Inflammatory macrophage (primary cell): ENCODE measurements at regions not wholly inside any gene's neighbourhood (a gene's known extent, or its start where the extent isn't known, plus 50 kb on each side); places are given as distances from the start of the nearest gene placed in this dataset.
"Not testable (repeated sequence)": the region's sequence is repeated elsewhere in the genome, so short reads cannot be mapped to it uniquely, and the experiment has no call there.

Experiments
- DNase-seq, 2 donors: peaks; one replicate each; pipeline ENCODE4 v3.0.0-alpha.2; 2020 to 2022

GRCh38 chrY:12459965-12460364 is 241.1 kb upstream of the USP9Y start:
- DNase-seq: no peak

- DNase-seq: no peak
Measured at GRCh38 chrY:12464155-12464554, 236.9 kb upstream of the USP9Y start.

GRCh38 chrY:12465706-12466105 is 235.3 kb upstream of the USP9Y start:
- no peak for DNase-seq

DNA sequence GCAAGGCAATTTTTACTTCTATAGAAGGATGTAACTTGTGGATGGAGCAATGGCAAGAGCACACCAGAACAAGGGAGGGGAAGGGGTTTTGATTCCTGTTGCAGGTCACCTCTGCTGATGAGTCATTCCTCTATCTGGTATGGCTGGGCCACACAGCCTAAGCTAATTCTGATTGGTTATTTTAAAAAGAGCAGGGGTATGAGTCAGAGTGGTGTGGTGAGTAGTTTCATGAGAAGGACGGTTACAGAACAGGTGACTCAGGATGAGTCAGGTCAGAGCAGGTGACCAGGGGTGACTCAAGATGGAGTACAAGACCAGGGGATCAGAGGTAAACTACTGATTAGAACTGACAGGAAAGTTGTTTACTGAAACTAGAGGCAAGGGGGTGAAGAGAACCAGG is 231.9 kb upstream of the USP9Y start:
- no peak for DNase-seq

- DNase-seq: no peak
Measured at GRCh38 chrY:12474472-12474871, 226.6 kb upstream of the USP9Y start.

GRCh38 chrY:12479382-12479781 is 221.6 kb upstream of the USP9Y start:
- peak in 1 of 2 donors; percentile 0 for DNase-seq

GRCh38 chrY:12483394-12483793 is 217.6 kb upstream of the USP9Y start:
- DNase-seq: no peak

- no peak for DNase-seq
Measured at GRCh38 chrY:12490558-12491209, 210.3 kb upstream of the USP9Y start.

DNA sequence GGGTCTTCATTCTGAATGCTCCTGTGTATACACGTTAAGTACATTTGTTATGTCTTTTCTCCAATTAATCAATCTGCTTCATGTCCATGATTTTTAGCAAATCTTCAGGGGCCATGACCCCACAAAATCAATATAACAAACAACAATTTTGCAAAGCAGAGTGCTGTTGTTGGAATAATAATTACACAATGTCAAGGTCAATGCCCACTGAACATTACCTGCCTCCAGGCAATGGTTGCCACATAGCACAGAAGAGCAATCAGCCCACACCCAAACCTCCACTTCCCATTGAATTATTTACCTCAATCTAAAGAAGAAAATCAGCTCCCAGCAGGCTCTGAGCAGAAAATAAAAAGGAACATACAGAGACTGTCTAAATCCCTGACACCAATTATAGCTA is 208.8 kb upstream of the USP9Y start:
- no peak for DNase-seq

DNA sequence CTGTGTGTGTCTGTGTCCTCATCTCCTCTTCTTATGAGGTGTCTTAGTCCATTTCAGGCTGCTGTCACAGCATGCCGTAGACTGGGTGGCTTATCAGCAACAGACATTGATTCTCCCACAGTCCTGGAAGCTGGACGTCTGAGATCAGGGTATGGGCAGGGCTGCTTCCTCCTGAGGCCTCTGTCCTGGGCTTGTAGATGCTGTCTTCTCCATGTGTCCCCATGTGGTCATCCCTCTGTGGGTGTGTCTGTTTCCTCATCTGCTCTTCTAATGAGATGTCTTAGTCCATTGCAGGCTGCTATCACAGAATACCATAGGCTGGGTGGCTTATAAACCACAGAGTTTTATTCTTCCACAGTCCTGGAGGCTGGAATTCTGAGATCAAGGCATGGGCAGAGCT is 205.0 kb upstream of the USP9Y start:
- DNase-seq: no peak

DNA sequence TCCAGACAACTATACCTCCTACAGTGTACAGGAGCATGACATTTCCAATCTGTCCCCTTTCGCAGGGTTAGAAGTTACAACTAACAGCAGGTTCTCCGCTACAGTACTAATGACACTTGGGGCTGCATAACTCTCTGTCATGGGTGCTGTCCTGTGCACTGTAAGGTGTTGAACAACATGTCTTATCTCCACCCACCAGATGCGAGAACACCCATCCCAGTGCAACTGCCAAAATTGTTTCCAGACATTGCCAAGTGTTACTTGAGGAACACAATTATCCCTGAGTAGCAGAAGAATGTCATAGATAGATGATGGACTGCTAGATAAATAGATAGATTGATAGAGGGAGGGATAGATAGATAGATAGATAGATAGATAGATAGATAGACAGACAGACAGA is 200.9 kb upstream of the USP9Y start:
- DNase-seq: no peak

GRCh38 chrY:12504028-12504427 is 197.0 kb upstream of the USP9Y start:
- not testable (repeated sequence) for DNase-seq

GRCh38 chrY:12517338-12517737 is 183.7 kb upstream of the USP9Y start:
- DNase-seq: no peak

DNA sequence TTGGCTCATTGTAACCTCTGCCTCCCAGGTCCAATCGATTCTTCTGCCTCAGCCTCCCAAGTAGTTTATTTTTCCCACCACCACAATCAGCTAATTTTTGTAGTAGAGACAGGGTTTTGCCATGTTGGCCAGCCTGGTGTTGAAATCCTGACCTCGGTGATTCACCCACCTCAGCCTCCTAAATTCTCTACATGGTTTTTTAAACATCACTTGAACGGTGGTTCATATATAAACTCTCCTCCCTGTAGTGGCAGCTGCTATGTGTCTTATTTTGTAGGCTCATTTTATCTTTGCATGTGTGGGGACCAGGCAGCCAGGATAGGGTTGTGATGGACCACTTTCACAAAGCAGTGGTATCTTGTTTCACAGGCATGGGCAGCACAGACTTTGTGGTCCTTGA is 175.8 kb upstream of the USP9Y start:
- DNase-seq: no peak

- no peak for DNase-seq
Measured at GRCh38 chrY:12526362-12527063, 174.5 kb upstream of the USP9Y start.

DNA sequence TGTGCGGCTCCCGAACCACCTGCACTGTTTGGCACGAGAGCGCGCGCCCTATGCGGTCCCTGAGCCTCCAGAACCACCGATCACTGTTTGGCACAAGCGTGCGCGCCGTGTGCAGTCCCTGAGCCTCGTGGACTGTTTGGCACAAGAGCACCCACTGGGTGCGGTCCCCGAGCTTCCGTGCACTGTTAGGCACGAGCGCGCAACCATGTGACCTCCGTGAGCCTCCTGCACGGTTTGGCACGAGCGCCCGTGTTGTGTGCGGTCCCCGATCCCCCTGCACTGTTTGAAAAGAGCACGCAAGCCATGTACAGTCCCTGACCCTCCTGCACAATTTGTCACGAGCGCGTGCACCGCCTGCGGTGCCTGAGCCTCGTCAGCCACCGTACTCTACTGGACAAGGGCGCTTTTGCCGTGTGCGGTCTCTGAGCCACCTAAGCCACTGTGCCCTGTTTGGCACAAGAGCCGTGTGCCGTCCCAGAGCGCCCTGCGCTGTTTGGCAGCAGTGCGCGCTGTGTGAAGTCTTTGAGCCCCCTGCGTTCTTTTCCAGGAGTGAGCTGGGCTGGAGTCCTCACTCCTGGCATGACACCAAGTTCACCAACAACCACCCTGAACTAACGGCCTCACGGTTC is 163.7 kb upstream of the USP9Y start:
- no peak for DNase-seq

DNA sequence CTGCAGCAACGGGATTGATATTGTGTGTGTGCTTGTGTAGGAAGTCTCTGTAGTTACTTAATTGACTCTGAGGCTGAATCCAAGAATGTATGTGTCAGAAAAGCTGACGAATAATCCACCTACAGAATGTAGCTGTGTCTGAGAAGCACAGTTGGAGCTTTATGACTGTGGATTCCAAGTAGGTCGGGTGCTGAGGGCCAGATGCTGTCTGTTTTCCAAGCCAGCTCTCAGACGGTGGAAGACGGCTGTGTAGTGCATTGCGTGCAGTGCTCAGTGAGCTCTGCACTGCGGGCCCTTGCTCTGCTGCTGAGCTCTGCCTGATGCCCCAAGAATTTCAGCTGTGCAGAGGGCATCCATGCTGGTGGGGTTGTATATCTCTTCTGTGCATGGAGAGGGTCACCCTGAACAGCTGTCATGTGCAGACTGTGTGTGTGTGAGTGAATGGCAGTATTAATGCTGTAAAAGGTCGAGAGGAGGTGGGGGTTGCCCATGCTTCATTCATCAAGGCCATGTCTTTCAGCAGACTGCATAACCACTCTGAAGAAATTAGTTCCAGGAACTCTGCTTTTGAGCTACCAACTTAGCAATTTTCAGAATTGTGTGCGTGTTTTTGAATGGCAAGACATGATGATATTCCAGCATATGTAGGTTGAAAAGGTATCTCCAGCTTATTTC is 154.1 kb upstream of the USP9Y start:
- no peak for DNase-seq

DNA sequence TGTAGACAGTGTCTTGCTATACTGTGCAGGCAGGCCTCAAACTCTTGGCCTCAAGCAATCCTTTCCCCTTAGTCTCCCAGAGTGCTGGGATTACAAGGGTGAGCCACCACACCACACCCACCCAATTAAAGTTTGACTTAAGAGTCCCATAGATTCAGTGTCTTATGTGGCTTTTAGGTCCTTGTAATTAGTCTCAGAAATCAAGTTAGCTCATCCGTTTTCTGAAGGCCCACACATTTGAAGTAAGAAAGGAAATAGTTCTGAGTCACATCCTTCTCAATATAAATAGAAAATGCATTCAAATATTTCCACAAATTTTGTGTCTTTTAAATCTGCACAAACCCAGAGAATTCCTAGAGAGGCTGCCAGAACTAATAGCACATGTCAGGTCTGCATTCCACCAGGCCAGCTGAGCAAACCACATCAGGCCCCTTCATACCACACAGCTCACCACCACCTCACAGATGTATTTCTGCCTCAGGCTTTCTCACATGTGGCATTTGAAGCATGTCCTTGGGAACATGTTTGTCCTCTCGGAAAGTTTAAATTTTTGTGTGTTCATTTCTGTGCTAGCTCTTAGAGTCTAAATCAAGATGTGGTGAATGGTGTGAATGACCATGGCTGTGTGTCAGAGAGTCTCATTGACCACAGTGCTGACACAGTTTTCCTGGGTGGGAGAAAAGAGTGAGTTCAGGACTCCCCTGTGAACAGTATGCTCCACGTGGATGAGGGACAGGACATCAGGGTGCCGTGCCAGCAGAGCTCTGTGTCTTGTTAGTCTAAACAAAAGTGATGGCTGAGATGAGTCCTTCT is 148.4 kb upstream of the USP9Y start:
- DNase-seq: no peak

GRCh38 chrY:12553909-12554308 is 147.1 kb upstream of the USP9Y start:
- no peak for DNase-seq

DNA sequence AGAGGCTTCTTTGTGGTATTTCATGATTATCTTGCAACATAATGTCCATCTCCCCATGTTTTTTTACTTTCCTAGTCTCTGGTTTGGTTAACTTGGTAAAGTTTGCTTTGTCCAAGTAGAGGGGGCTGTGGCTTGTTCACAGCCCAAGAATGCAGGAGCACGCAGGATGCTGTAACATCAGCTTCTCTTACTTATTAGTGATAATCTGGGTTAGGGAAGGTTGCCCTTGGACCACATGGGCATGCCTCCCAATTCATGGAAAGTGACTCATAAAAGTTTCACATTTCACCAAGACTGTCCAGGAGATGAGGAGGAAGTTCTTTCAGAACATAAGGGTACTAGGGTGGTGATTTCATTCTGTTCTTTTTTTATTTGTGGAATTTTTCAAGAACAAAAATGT is 146.0 kb upstream of the USP9Y start:
- DNase-seq: no peak

DNA sequence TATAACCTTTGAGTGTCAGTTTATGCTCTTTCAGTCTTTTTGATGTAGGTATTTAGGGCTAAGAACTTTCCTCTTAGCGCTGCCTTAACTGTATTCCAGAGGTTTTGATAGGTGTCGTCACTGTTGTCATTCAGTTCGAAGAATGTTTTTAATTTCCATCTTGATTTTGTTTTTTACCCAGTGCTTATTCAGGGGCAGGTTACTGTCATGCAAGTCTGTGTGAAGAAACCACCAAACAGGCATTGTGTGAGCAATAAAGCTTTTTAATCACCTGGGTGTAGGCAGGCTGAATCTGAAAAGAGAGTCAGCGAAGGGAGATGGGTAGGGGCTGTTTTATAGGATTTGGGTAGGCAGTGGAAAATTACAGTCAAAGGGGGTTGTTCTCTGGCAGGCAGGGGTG is 142.0 kb upstream of the USP9Y start:
- no peak for DNase-seq

DNA sequence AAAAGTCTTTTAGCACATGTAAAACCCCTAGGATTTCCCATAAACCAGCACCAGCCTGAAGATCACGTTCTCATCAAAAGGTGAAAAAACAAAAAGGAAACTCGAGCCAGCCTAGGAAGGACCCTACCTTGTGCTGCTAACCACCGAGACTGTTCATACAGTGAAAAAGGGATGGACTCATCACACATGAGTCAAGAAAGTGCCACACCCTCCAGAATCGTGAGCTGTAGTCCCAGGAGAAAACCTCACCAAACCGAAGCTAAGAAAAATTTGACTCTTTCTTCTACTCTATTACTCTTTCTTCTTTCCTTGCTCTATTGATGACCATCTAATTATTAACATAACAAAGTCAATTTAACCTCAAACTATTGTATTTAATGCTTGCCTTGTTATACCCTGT is 124.8 kb upstream of the USP9Y start:
- DNase-seq: no peak
